AML-193 (cell line): ENCODE measurements at regions not wholly inside any gene's neighbourhood (a gene's known extent, or its start where the extent isn't known, plus 50 kb on each side); places are given as distances from the start of the nearest gene placed in this dataset.
"Not testable (repeated sequence)": the region's sequence is repeated elsewhere in the genome, so short reads cannot be mapped to it uniquely, and the experiment has no call there.

Source experiments
- DNase-seq, 2 experiments: peaks; one replicate each; lab custom pipeline; 2025; lab: John Stamatoyannopoulos, UW

GRCh38 chr5:1748271-1748670 lies 51.4 kb downstream of the MRPL36 start:
- no peak for DNase-seq

- no peak for DNase-seq
Observed at GRCh38 chr5:1747803-1748085, 51.9 kb downstream of the MRPL36 start.

GRCh38 chr5:1747079-1747802 lies 52.4 kb downstream of the MRPL36 start:
- DNase-seq = no peak

DNA sequence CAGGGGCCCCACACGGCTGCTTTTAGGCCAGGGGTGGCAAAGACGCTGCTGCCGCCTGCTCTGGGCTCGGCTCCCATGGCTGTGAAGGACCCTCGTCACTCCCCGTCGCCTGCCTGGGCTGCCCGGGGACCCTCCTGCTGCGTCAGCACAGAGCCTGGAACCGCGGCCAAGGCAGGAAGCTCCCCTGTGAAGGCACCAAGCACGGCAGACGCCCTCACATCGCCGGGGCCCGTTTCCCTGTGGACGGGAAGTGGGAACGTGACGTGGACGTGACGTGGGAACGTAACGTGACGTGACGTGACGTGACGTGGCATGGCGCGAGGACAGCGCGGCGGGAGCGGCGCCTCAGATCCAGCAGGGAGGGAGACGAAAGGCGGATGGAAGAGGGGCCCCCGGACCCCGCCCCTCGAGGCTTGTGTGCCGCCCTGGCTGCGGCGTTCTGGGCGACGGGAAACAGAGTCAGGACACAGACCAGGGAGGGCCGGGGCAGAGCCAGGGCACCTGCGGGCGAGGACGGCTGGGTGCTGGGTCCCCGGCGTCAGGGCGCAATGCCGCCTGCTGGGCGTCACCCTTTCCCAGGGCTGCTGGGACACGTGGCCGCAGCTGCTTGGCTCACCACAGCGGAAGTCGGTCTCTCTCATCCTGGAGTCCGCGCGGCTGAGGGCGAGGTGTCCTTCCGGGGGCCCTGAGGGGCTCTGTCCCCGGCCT lies 53.1 kb downstream of the MRPL36 start:
- no peak for DNase-seq

DNA sequence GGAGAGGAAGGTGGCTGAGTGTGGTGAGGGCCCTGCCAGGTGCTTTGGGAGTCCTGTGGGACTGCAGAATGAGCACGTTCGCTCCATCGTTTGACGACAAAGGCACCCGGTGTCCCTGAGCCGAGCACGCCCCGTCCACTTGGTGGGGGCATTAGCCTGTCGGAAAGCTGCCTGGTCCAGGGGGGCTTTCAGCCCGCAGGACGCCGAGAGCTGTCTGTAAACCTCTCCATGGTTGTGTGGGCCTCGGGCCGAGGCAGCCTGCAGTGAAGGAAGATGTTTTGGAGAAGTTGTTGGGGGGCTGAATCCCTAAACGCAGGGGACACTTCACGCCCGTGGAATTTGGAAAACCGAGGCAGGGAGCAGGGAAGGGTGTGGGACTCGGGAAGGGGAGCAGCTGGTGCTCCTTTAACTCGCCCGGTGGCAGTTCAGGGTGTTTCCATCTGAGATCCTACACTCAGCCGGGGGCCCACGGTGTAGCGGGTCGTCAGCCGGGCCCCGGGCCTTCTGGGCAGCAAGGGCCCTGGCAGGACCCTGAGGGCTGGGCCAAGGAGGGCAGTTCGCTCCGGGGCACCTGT lies 53.8 kb downstream of the MRPL36 start:
- DNase-seq = no peak

DNA sequence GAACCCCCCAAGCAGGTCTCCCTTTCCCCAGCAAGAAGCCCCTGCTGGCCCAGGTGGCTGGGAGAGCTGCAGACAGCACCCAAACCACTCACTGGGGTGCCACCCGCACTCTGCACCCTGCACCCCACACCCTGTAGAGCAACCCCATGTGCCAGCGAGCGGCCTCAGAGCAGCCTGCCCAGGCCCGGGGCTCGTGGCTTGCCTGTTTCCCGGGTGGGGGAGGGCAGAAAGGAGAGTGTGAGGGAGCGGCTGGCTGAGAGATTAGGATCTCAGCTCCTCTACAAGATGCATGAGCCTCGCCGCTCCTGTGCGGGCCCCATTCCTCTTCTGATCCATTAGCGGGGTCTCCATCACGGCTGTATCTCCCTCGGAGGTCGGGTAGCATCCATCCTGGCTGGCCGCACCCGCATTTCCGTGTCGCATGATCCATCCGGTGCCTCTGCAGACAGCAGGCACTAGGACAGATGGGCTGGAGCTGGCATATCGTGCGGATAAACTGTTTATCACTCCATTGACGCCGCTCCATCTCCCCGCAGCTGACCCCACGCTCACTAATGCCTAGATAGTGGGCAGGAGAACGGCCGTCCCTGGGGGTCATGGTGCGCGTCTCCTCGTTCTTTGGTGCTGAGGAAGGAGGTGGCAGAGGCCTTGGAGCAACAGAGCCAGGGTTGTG lies 54.4 kb downstream of the MRPL36 start:
- DNase-seq = no peak

GRCh38 chr5:1744393-1745122 lies 55.1 kb downstream of the MRPL36 start:
- no peak for DNase-seq

- no peak for DNase-seq
Observed at GRCh38 chr5:1743769-1744085, 55.9 kb downstream of the MRPL36 start.

- DNase-seq = no peak
Observed at GRCh38 chr5:1743061-1743768, 56.4 kb downstream of the MRPL36 start.

- peak; percentile 17 to 31 for DNase-seq
Observed at GRCh38 chr5:1737790-1738405, 61.7 kb downstream of the MRPL36 start.

GRCh38 chr5:1736889-1737711 lies 62.5 kb downstream of the MRPL36 start:
- no peak for DNase-seq

- DNase-seq = no peak
Observed at GRCh38 chr5:1736065-1736464, 63.6 kb downstream of the MRPL36 start.

- DNase-seq = no peak
Observed at GRCh38 chr5:1735320-1735970, 64.2 kb downstream of the MRPL36 start.

DNA sequence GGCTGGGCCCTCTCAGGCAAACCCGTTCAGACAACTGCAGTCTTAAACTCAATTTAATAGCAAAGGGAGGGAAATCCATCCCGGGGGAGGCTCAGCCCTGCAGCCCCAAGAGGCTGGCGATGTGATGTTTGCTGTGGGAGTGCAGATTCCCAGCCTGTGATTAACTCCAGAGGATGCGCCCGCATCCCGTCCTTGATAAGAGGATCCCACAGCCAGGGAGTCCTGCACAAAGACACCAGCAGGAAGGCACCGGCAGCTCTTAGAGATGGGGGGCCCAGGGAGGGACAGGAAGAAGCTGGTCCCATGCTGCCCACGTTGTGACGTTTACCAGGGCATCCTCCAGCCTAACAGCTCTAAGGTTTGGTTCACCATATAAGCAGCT lies 64.7 kb downstream of the MRPL36 start:
- no peak for DNase-seq

DNA sequence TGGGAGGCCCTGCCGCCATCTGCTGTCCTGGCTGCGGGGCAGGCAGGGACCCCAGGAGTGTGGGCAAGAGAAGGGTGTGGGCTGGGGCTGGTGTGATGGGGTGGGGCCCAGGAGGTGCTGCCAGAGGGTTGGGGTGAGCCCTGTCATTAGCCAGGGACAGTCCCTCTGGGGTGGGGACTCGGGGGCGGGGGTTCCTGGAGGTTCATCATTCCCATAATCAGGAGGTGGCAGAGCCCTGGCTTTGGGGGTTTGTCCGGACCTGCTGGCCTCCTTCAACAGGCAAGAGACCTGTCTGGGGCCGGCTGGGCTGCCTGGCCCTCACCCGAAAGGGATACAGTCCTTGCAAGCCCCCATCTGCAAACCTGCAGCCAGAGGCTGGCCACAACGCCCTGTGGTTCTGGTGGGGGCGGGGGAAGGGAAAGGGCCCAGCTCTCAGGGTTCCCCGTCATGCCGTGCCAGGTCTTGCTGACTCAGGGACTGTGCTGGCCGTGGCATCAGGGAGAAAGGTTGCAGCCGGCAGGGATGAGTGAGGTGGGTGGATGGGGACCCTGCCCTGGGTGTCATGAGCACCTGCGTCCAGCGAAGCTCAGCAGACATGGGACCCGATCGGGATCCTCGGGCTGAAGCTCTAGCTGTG lies 65.2 kb downstream of the MRPL36 start:
- no peak for DNase-seq

DNA sequence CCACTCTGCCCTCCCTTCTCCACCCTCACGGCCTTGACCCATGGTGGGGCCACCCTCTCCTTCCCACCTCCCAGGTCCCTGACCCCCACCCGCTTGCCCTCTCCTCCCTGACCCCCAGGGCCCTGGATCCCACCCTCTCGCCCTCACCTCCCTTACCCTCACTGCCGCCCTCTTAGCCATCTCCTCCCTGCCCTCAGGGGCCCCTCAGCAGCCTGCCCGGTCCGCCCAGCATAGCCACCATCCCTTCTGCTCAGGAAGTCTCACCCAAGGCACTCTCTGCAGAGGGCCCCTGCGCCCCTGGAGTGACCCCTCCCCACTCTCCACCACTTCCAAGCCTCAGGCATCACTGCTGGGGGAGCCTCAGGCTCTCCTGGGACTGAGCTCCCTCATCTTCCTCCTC lies 66.3 kb downstream of the MRPL36 start:
- no peak for DNase-seq

- DNase-seq = no peak
Observed at GRCh38 chr5:1732945-1733344, 66.7 kb downstream of the MRPL36 start.

GRCh38 chr5:1732238-1732941 lies 67.2 kb downstream of the MRPL36 start:
- no peak for DNase-seq

DNA sequence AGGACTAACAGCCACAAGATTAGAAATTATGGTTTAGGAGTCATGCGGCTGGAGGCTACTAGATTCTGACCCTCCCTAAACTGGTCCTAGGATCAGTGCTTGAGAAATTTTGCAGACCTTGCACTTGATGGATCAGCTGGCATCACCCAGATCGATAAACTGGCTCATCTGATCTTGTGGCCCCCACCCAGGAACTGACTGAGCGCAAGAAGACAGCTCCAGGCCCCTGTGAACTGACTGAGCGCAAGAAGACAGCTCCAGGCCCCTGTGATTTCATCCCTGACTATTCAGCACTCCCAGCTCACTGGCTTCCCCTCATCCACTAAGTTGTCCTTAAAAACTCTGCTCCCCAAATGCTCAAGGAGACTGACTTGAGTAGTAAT lies 67.8 kb downstream of the MRPL36 start:
- DNase-seq = not testable (repeated sequence)
